KOPT-K1 (cell line): ENCODE measurements at regions not wholly inside any gene's neighbourhood (a gene's known extent, or its start where the extent isn't known, plus 50 kb on each side); places are given as distances from the start of the nearest gene placed in this dataset.
"Not testable (repeated sequence)": the region's sequence is repeated elsewhere in the genome, so short reads cannot be mapped to it uniquely, and the experiment has no call there.

Source experiments
- H3K27ac ChIP-seq: fragments of 200-600 bp; sonication (generic); 2 replicates; pipeline ENCODE4 v1.5.1; 2016; ENCODE audit warnings: antibody characterized with exemption, mild to moderate bottlenecking, low read depth, low read length; ENCODE audit not compliant: poor library complexity, severe bottlenecking
- H3K36me3 ChIP-seq: fragments of 200-600 bp; sonication (generic); 2 replicates; pipeline ENCODE4 v1.5.1; 2017; ENCODE audit warnings: antibody characterized with exemption, mild to moderate bottlenecking, low read length, moderate library complexity; ENCODE audit not compliant: insufficient read depth
- H3K9me3 ChIP-seq: fragments of 200-600 bp; sonication (generic); 2 replicates; pipeline ENCODE4 v1.5.1; 2017; ENCODE audit warnings: antibody characterized with exemption, low read length, mild to moderate bottlenecking; ENCODE audit not compliant: insufficient read depth, poor library complexity, severe bottlenecking

GRCh38 chr3:30484229-30484628 is 122.2 kb upstream of the TGFBR2 start:
- peaks cover 15% of the 10 kb centered on the region for H3K9me3 ChIP-seq
- H3K36me3 ChIP-seq, H3K27ac ChIP-seq: not testable (repeated sequence)

GRCh38 chr3:30486368-30486767 is 120.0 kb upstream of the TGFBR2 start:
- Histone ChIP-seq H3K36me3 (no peaks in the 10 kb centered on the region), H3K27ac (no peak overlapping the region)

GRCh38 chr3:30488070-30488756 is 118.2 kb upstream of the TGFBR2 start:
- no peak overlapping the region for H3K27ac ChIP-seq
- H3K36me3 ChIP-seq = no peaks in the 10 kb centered on the region
- peaks cover 8% of the 10 kb centered on the region for H3K9me3 ChIP-seq

More at GRCh38 chr3:30486368-30486767, 120.0 kb upstream of the TGFBR2 start:
- H3K9me3 ChIP-seq = peaks cover 8% of the 10 kb centered on the region

GRCh38 chr3:30492322-30493192 is 113.8 kb upstream of the TGFBR2 start:
- H3K27ac ChIP-seq = no peak overlapping the region
- peaks cover 8% of the 10 kb centered on the region for H3K9me3 ChIP-seq

GRCh38 chr3:30493911-30494311 is 112.5 kb upstream of the TGFBR2 start:
- H3K27ac ChIP-seq = no peak overlapping the region
- H3K9me3 ChIP-seq = peaks cover under 1% of the 10 kb centered on the region
- no peaks in the 10 kb centered on the region for H3K36me3 ChIP-seq

More at GRCh38 chr3:30492322-30493192, 113.8 kb upstream of the TGFBR2 start:
- H3K36me3 ChIP-seq = no peaks in the 10 kb centered on the region

GRCh38 chr3:30495172-30496065 is 111.0 kb upstream of the TGFBR2 start:
- Histone ChIP-seq H3K9me3 (no peaks in the 10 kb centered on the region), H3K27ac (no peak overlapping the region), H3K36me3 (no peaks in the 10 kb centered on the region)

- H3K9me3 ChIP-seq = no peaks in the 10 kb centered on the region
- H3K27ac ChIP-seq = no peak overlapping the region
- H3K36me3 ChIP-seq = no peaks in the 10 kb centered on the region
These were observed 110.1 kb upstream of the TGFBR2 start for GRCh38 chr3:30496066-30496966.

- no peaks in the 10 kb centered on the region for H3K36me3 ChIP-seq
- H3K27ac ChIP-seq = no peak overlapping the region
- H3K9me3 ChIP-seq = no peaks in the 10 kb centered on the region
These were observed 107.8 kb upstream of the TGFBR2 start for GRCh38 chr3:30498587-30498967.

GRCh38 chr3:30500666-30501399 is 105.6 kb upstream of the TGFBR2 start:
- Histone ChIP-seq H3K9me3 (no peaks in the 10 kb centered on the region), H3K36me3 (no peaks in the 10 kb centered on the region), H3K27ac (no peak overlapping the region)

GRCh38 chr3:30501526-30501925 is 104.9 kb upstream of the TGFBR2 start:
- Histone ChIP-seq H3K36me3 (no peaks in the 10 kb centered on the region), H3K9me3 (no peaks in the 10 kb centered on the region), H3K27ac (no peak overlapping the region)

GRCh38 chr3:30502051-30502741 is 104.2 kb upstream of the TGFBR2 start:
- Histone ChIP-seq H3K9me3 (no peaks in the 10 kb centered on the region), H3K27ac (no peak overlapping the region), H3K36me3 (no peaks in the 10 kb centered on the region)

- Histone ChIP-seq H3K36me3 (no peaks in the 10 kb centered on the region), H3K9me3 (no peaks in the 10 kb centered on the region), H3K27ac (no peak overlapping the region)
These were observed 103.7 kb upstream of the TGFBR2 start for GRCh38 chr3:30502742-30503073.

- Histone ChIP-seq H3K36me3 (no peaks in the 10 kb centered on the region), H3K27ac (no peak overlapping the region), H3K9me3 (no peaks in the 10 kb centered on the region)
These were observed 103.0 kb upstream of the TGFBR2 start for GRCh38 chr3:30503446-30503845.
